WTC11 (cell line): ENCODE measurements at regions not wholly inside any gene's neighbourhood (a gene's known extent, or its start where the extent isn't known, plus 50 kb on each side); places are given as distances from the start of the nearest gene placed in this dataset.
A peak's percentile ranks its signal among the peaks of the same experiment; 100 is the strongest.

Experiments used
- ATAC-seq: fragments of 200-7000 bp; cut with Tn5 transposase; 2 replicates; pipeline ENCODE4 v1.10.0; 2021; ENCODE audit warnings: mild to moderate bottlenecking, moderate library complexity
- CTCF ChIA-PET: fragments of 300-600 bp; sonication (Branson Sonifier 250); formaldehyde crosslinking; loops from one replicate; lab custom pipeline; 2021; ENCODE audit warnings: antibody characterized with exemption; lab: Charles Lee
- POLR2A ChIA-PET: fragments of 350-600 bp; sonication (Branson Sonifier 250); formaldehyde crosslinking; loops from one replicate; lab custom pipeline; 2021; ENCODE audit warnings: antibody characterized with exemption; lab: Charles Lee
- DNase-seq: peaks from one replicate; pipeline ENCODE4 v3.0.0; 2021; ENCODE audit warnings: low spot score
- H3K27ac Mint-ChIP-seq: 2 replicates; pipeline ENCODE4 v1.8.0; 2021; ENCODE audit warnings: mixed read lengths
- H3K27me3 Mint-ChIP-seq: 2 replicates; pipeline ENCODE4 v1.8.0; 2021; ENCODE audit warnings: low read depth, mild to moderate bottlenecking, moderate library complexity, mixed read lengths
- H3K36me3 Mint-ChIP-seq: 2 replicates; pipeline ENCODE4 v1.8.0; 2021; ENCODE audit warnings: mixed read lengths
- H3K4me1 Mint-ChIP-seq: 2 replicates; pipeline ENCODE4 v1.8.0; 2022; ENCODE audit warnings: mixed read lengths
- H3K4me3 Mint-ChIP-seq: 2 replicates; pipeline ENCODE4 v1.8.0; 2021; ENCODE audit warnings: mild to moderate bottlenecking, moderate library complexity, mixed read lengths
- H3K9me3 Mint-ChIP-seq: 2 replicates; pipeline ENCODE4 v1.8.0; 2021; ENCODE audit warnings: mixed read lengths
- AR ChIP-seq: fragments of 250-450 bp; sonication (Bioruptor Pico); IDR thresholded peaks from 2 replicates; pipeline ENCODE4 v1.9.0; 2021; ENCODE audit warnings: mild to moderate bottlenecking
- CREB1 ChIP-seq: sonication (generic); formaldehyde crosslinking; IDR thresholded peaks from 2 replicates; pipeline ENCODE4 v1.8.0; 2023; ENCODE audit warnings: mild to moderate bottlenecking, missing genetic modification reagents
- EMX1 ChIP-seq: fragments of 250-450 bp; sonication (Bioruptor Pico); IDR thresholded peaks from 2 replicates; pipeline ENCODE4 v1.8.0; 2021; ENCODE audit warnings: mild to moderate bottlenecking
- ESRRA ChIP-seq: sonication (generic); formaldehyde crosslinking; IDR thresholded peaks from 2 replicates; pipeline ENCODE4 v1.8.1; 2022; ENCODE audit warnings: mild to moderate bottlenecking, missing genetic modification reagents, borderline replicate concordance
- FOXP1 ChIP-seq: sonication (generic); formaldehyde crosslinking; IDR thresholded peaks from 2 replicates; pipeline ENCODE4 v1.8.0; 2022; ENCODE audit warnings: missing genetic modification reagents, mild to moderate bottlenecking, moderate library complexity, borderline replicate concordance
- GABPB1 ChIP-seq: sonication (generic); formaldehyde crosslinking; IDR thresholded peaks from 2 replicates; pipeline ENCODE4 v1.8.1; 2023; ENCODE audit warnings: mild to moderate bottlenecking, missing genetic modification reagents
- MXD4 ChIP-seq: fragments of 250-450 bp; sonication (Bioruptor Pico); IDR thresholded peaks from 2 replicates; pipeline ENCODE4 v1.8.0; 2021; ENCODE audit warnings: mild to moderate bottlenecking, moderate library complexity, borderline replicate concordance
- MYBL2 ChIP-seq: sonication (generic); formaldehyde crosslinking; IDR thresholded peaks from 2 replicates; pipeline ENCODE4 v1.8.1; 2023; ENCODE audit warnings: mild to moderate bottlenecking, moderate library complexity, missing genetic modification reagents
- NFE2L1 ChIP-seq: sonication (generic); formaldehyde crosslinking; IDR thresholded peaks from 2 replicates; pipeline ENCODE4 v1.8.1; 2023; ENCODE audit warnings: missing genetic modification reagents
- NFYB ChIP-seq: sonication (generic); formaldehyde crosslinking; conservative IDR thresholded peaks from 2 replicates; pipeline ENCODE4 v1.8.0; 2022; ENCODE audit warnings: low read depth, missing genetic modification reagents
- SMAD3 ChIP-seq: sonication (generic); formaldehyde crosslinking; IDR thresholded peaks from 2 replicates; pipeline ENCODE4 v1.8.0; 2022; ENCODE audit warnings: missing genetic modification reagents, mild to moderate bottlenecking, borderline replicate concordance
- TEAD1 ChIP-seq: sonication (generic); formaldehyde crosslinking; IDR thresholded peaks from 2 replicates; pipeline ENCODE4 v1.8.0; 2022; ENCODE audit warnings: mild to moderate bottlenecking, missing genetic modification reagents
- TP53 ChIP-seq: sonication (generic); formaldehyde crosslinking; IDR thresholded peaks from 2 replicates; pipeline ENCODE4 v1.8.1; 2023; ENCODE audit warnings: mild to moderate bottlenecking, missing genetic modification reagents
- ZBTB21 ChIP-seq: sonication (generic); formaldehyde crosslinking; IDR thresholded peaks from 2 replicates; pipeline ENCODE4 v1.8.1; 2023; ENCODE audit warnings: mild to moderate bottlenecking, missing genetic modification reagents, borderline replicate concordance
- ZNF263 ChIP-seq: sonication (generic); formaldehyde crosslinking; IDR thresholded peaks from 2 replicates; pipeline ENCODE4 v1.8.1; 2022; ENCODE audit warnings: low read depth, mild to moderate bottlenecking, moderate library complexity, missing genetic modification reagents
- ZNF317 ChIP-seq: sonication (generic); formaldehyde crosslinking; IDR thresholded peaks from 2 replicates; pipeline ENCODE4 v1.8.1; 2023; ENCODE audit warnings: low read depth, mild to moderate bottlenecking, moderate library complexity, missing genetic modification reagents, borderline replicate concordance
- ZNF532 ChIP-seq: fragments of 250-450 bp; sonication (Bioruptor Pico); IDR thresholded peaks from 2 replicates; pipeline ENCODE4 v1.9.0; 2021; ENCODE audit warnings: mild to moderate bottlenecking, borderline replicate concordance
- TF ChIP-seq, protein P1 (sequence below): sonication (generic); formaldehyde crosslinking; IDR thresholded peaks from 2 replicates; pipeline ENCODE4 v1.8.1; 2023; ENCODE audit warnings: mild to moderate bottlenecking, missing genetic modification reagents
- TF ChIP-seq, protein P2 (sequence below): sonication (generic); formaldehyde crosslinking; IDR thresholded peaks from 2 replicates; pipeline ENCODE4 v1.8.0; 2022; ENCODE audit warnings: mild to moderate bottlenecking, missing genetic modification reagents
- TF ChIP-seq, protein P3 (sequence below): sonication (generic); formaldehyde crosslinking; IDR thresholded peaks from 2 replicates; pipeline ENCODE4 v1.8.0; 2022; ENCODE audit warnings: mild to moderate bottlenecking, missing genetic modification reagents
- TF ChIP-seq, protein P4 (sequence below): sonication (generic); formaldehyde crosslinking; IDR thresholded peaks from 2 replicates; pipeline ENCODE4 v1.8.0; 2023; ENCODE audit warnings: missing genetic modification reagents
- TF ChIP-seq, protein P5 (sequence below): fragments of 250-450 bp; sonication (Bioruptor Pico); IDR thresholded peaks from 2 replicates; pipeline ENCODE4 v1.8.0; 2021; ENCODE audit warnings: mild to moderate bottlenecking

DNA sequence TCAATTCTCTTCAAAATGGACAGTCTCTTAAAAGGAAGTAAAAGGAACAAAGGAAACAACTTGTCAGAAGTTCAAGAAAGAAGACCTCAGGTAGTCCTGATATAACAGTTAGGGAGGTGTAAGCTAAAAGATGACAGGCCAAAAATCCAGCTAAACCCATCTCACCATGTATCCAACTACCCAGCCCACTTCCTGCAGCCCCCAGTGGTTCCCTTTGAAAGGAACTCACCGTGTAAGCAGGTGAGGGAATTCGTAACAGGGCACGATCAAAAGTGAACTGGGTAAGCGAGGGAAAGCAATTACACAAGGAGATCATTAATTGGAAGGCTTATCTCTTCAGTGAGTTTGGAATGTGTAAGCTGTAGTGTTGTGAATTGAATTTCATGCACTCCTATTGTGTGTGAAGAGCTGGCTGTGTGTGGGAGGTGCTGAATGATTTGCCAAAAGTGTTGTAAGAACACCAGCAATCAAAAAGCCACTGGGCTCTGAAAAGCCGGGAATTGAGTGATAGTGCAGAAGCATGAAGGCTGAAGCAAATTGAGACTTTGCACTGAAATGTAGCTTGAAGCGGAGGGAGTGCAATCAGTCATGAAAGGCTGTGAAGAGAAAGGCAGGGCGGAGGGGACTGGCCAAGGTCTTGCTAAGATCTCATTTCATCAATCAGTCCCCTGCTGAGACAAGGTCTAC is 914.2 kb upstream of the LCORL start (continued):
- TF ChIP-seq CREB1 (CRISPR knock-in tag) (no peak), ZNF317 (CRISPR knock-in tag) (no peak), SMAD3 (no peak), MXD4 (CRISPR knock-in tag) (no peak), EMX1 (CRISPR knock-in tag) (no peak), FOXP1 (no peak), NFE2L1 (CRISPR knock-in tag) (no peak), AR (no peak), ESRRA (CRISPR knock-in tag) (no peak), TEAD1 (CRISPR knock-in tag) (no peak), ZNF263 (CRISPR knock-in tag) (no peak)
- TF ChIP-seq, protein P1, sequence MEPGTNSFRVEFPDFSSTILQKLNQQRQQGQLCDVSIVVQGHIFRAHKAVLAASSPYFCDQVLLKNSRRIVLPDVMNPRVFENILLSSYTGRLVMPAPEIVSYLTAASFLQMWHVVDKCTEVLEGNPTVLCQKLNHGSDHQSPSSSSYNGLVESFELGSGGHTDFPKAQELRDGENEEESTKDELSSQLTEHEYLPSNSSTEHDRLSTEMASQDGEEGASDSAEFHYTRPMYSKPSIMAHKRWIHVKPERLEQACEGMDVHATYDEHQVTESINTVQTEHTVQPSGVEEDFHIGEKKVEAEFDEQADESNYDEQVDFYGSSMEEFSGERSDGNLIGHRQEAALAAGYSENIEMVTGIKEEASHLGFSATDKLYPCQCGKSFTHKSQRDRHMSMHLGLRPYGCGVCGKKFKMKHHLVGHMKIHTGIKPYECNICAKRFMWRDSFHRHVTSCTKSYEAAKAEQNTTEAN (CRISPR knock-in tag) = no peak
- TF ChIP-seq, protein P2, sequence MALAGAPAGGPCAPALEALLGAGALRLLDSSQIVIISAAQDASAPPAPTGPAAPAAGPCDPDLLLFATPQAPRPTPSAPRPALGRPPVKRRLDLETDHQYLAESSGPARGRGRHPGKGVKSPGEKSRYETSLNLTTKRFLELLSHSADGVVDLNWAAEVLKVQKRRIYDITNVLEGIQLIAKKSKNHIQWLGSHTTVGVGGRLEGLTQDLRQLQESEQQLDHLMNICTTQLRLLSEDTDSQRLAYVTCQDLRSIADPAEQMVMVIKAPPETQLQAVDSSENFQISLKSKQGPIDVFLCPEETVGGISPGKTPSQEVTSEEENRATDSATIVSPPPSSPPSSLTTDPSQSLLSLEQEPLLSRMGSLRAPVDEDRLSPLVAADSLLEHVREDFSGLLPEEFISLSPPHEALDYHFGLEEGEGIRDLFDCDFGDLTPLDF = no peak
- TF ChIP-seq, protein P3, sequence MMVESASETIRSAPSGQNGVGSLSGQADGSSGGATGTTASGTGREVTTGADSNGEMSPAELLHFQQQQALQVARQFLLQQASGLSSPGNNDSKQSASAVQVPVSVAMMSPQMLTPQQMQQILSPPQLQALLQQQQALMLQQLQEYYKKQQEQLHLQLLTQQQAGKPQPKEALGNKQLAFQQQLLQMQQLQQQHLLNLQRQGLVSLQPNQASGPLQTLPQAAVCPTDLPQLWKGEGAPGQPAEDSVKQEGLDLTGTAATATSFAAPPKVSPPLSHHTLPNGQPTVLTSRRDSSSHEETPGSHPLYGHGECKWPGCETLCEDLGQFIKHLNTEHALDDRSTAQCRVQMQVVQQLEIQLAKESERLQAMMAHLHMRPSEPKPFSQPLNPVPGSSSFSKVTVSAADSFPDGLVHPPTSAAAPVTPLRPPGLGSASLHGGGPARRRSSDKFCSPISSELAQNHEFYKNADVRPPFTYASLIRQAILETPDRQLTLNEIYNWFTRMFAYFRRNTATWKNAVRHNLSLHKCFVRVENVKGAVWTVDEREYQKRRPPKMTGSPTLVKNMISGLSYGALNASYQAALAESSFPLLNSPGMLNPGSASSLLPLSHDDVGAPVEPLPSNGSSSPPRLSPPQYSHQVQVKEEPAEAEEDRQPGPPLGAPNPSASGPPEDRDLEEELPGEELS (CRISPR knock-in tag) = no peak
- TF ChIP-seq, protein P4, sequence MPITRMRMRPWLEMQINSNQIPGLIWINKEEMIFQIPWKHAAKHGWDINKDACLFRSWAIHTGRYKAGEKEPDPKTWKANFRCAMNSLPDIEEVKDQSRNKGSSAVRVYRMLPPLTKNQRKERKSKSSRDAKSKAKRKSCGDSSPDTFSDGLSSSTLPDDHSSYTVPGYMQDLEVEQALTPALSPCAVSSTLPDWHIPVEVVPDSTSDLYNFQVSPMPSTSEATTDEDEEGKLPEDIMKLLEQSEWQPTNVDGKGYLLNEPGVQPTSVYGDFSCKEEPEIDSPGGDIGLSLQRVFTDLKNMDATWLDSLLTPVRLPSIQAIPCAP (CRISPR knock-in tag) = no peak

- H3K27me3 Mint-ChIP-seq = no peaks in the 10 kb centered on the region; the same call in 1 of the 2 replicates
- DNase-seq (no peak), ATAC-seq (peak; percentile 18; the same call in 1 of the 2 replicates)
- no peak overlapping the region for H3K27ac Mint-ChIP-seq
- H3K36me3 Mint-ChIP-seq = no peaks in the 10 kb centered on the region
- H3K9me3 Mint-ChIP-seq = peaks cover 7% of the 10 kb centered on the region
- H3K4me1 Mint-ChIP-seq = peaks cover 31% of the 10 kb centered on the region
- CTCF ChIA-PET = no interaction called here
- POLR2A ChIA-PET = no interaction called here
- H3K4me3 Mint-ChIP-seq = no peak overlapping the region
- TF ChIP-seq NFE2L1 (CRISPR knock-in tag) = no peak
- TF ChIP-seq, protein P5, sequence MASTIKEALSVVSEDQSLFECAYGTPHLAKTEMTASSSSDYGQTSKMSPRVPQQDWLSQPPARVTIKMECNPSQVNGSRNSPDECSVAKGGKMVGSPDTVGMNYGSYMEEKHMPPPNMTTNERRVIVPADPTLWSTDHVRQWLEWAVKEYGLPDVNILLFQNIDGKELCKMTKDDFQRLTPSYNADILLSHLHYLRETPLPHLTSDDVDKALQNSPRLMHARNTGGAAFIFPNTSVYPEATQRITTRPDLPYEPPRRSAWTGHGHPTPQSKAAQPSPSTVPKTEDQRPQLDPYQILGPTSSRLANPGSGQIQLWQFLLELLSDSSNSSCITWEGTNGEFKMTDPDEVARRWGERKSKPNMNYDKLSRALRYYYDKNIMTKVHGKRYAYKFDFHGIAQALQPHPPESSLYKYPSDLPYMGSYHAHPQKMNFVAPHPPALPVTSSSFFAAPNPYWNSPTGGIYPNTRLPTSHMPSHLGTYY = no peak
- TF ChIP-seq MYBL2 (CRISPR knock-in tag) = no peak
- no peak for TF ChIP-seq TP53 (CRISPR knock-in tag)
- TF ChIP-seq GABPB1 (CRISPR knock-in tag) = no peak
- TF ChIP-seq ZNF532 = no peak
- no peak for TF ChIP-seq ZBTB21 (CRISPR knock-in tag)
- no peak for TF ChIP-seq MXD4 (CRISPR knock-in tag)
- no peak for TF ChIP-seq NFYB (CRISPR knock-in tag)
These were observed 912.6 kb upstream of the LCORL start for GRCh38 chr4:18934197-18934596.
